K562 (cell line): ENCODE measurements at regions not wholly inside any gene's neighbourhood (a gene's known extent, or its start where the extent isn't known, plus 50 kb on each side); places are given as distances from the start of the nearest gene placed in this dataset.

Source experiments
- CAMTA2 ChIP-seq: fragments of 250-450 bp; sonication (Bioruptor Pico); conservative IDR thresholded peaks from 2 replicates; pipeline ENCODE4 v1.5.1; 2022
- FOXM1 ChIP-seq, 2 experiments: fragments of 450-650 bp in 1 of 2; sonication (generic) in 1 of 2; formaldehyde crosslinking in 1 of 2; IDR thresholded peaks; 2 replicates each; pipeline versions ENCODE4 v1.6.1 to v1.9.0; 2017 to 2022; ENCODE audit warnings: low read depth in 2 of 2, mild to moderate bottlenecking in 2 of 2, missing genetic modification reagents in 1 of 2, moderate library complexity in 1 of 2
- IRF2 ChIP-seq: sonication (generic); formaldehyde crosslinking; IDR thresholded peaks from 2 replicates; pipeline ENCODE4 v1.8.1; 2022; ENCODE audit warnings: mild to moderate bottlenecking, missing genetic modification reagents
- PTRF ChIP-seq: fragments of 450-650 bp; IDR thresholded peaks from 2 replicates; pipeline ENCODE4 v1.6.1; 2016; ENCODE audit warnings: mild to moderate bottlenecking, missing genetic modification characterization, missing compliant biosample characterization
- RAD21 ChIP-seq, 2 experiments: fragments of 250-450 bp in 1 of 2; fragments of 450-650 bp in 1 of 2; sonication (Bioruptor Pico) in 1 of 2; formaldehyde crosslinking in 1 of 2; IDR thresholded peaks in 1 of 2; conservative IDR thresholded peaks in 1 of 2; 2 replicates each; pipeline versions ENCODE4 v1.4.0 to v1.8.0; 2020 to 2022; ENCODE audit warnings: mild to moderate bottlenecking in 2 of 2, moderate library complexity in 1 of 2
- RBM17 ChIP-seq: fragments of 200-400 bp; formaldehyde crosslinking; IDR thresholded peaks from 2 replicates; pipeline ENCODE4 v1.6.1; 2017; ENCODE audit warnings: low read depth, mild to moderate bottlenecking, low read length, borderline replicate concordance
- RFX1 ChIP-seq: fragments of 450-650 bp; IDR thresholded peaks from 2 replicates; pipeline ENCODE4 v1.6.1; 2016; ENCODE audit warnings: mild to moderate bottlenecking, moderate library complexity
- SAFB ChIP-seq: fragments of 200-400 bp; formaldehyde crosslinking; IDR thresholded peaks from 2 replicates; pipeline ENCODE4 v1.6.1; 2017; ENCODE audit warnings: low read depth, low read length, borderline replicate concordance
- SOX6 ChIP-seq: fragments of 450-650 bp; IDR thresholded peaks from 2 replicates; pipeline ENCODE4 v1.6.1; 2014; ENCODE audit warnings: mild to moderate bottlenecking
- SREBF2 ChIP-seq: sonication (generic); formaldehyde crosslinking; IDR thresholded peaks from 2 replicates; pipeline ENCODE4 v1.4.0; 2020; ENCODE audit warnings: mild to moderate bottlenecking, missing genetic modification reagents
- SRF ChIP-seq, 2 experiments: fragments of 250-450, 450-650 bp in 1 of 2; sonication (Bioruptor Pico) in 1 of 2; sonication (generic) in 1 of 2; formaldehyde crosslinking; IDR thresholded peaks; 2 replicates each; pipeline versions ENCODE4 v1.5.0 to v1.5.1; 2020 to 2022; ENCODE audit warnings: mild to moderate bottlenecking in 1 of 2, missing genetic modification reagents in 1 of 2
- SRSF1 ChIP-seq: fragments of 200-400 bp; formaldehyde crosslinking; IDR thresholded peaks from 2 replicates; pipeline ENCODE4 v1.6.1; 2017; ENCODE audit warnings: mild to moderate bottlenecking, low read depth, low read length, moderate library complexity
- SRSF3 ChIP-seq: fragments of 200-400 bp; formaldehyde crosslinking; IDR thresholded peaks from 2 replicates; pipeline ENCODE4 v1.6.1; 2016; ENCODE audit warnings: mild to moderate bottlenecking, low read length, moderate library complexity; ENCODE audit not compliant: insufficient read depth
- ZC3H11A ChIP-seq: IDR thresholded peaks from 2 replicates; pipeline ENCODE4 v1.6.1; 2012; ENCODE audit warnings: low read depth, low read length, improper control_type of control experiment
- ZFX ChIP-seq: sonication (generic); formaldehyde crosslinking; IDR thresholded peaks from 2 replicates; pipeline ENCODE4 v1.8.0; 2022; ENCODE audit warnings: mild to moderate bottlenecking, missing genetic modification reagents, moderate library complexity
- ZNF124 ChIP-seq: sonication (generic); formaldehyde crosslinking; IDR thresholded peaks from 2 replicates; pipeline ENCODE4 v1.8.1; 2022; ENCODE audit warnings: missing genetic modification reagents
- ZNF253 ChIP-seq: fragments of 250-450 bp; sonication (Bioruptor Pico); conservative IDR thresholded peaks from 2 replicates; pipeline ENCODE4 v1.6.1; 2021; ENCODE audit warnings: mild to moderate bottlenecking
- TF ChIP-seq, protein P1 (sequence below), 2 experiments: fragments of 450-650 bp; formaldehyde crosslinking in 1 of 2; IDR thresholded peaks; 2 replicates each; pipeline versions ENCODE4 v1.4.0 to v1.6.1; 2014 to 2020; ENCODE audit warnings: mild to moderate bottlenecking in 2 of 2, borderline replicate concordance in 1 of 2, low read depth in 1 of 2
- TF ChIP-seq, protein P2 (sequence below): IDR thresholded peaks from 3 replicates; pipeline ENCODE4 v1.6.1; 2011; ENCODE audit warnings: borderline replicate concordance, mild to moderate bottlenecking; ENCODE audit not compliant: insufficient read length, insufficient read depth

DNA sequence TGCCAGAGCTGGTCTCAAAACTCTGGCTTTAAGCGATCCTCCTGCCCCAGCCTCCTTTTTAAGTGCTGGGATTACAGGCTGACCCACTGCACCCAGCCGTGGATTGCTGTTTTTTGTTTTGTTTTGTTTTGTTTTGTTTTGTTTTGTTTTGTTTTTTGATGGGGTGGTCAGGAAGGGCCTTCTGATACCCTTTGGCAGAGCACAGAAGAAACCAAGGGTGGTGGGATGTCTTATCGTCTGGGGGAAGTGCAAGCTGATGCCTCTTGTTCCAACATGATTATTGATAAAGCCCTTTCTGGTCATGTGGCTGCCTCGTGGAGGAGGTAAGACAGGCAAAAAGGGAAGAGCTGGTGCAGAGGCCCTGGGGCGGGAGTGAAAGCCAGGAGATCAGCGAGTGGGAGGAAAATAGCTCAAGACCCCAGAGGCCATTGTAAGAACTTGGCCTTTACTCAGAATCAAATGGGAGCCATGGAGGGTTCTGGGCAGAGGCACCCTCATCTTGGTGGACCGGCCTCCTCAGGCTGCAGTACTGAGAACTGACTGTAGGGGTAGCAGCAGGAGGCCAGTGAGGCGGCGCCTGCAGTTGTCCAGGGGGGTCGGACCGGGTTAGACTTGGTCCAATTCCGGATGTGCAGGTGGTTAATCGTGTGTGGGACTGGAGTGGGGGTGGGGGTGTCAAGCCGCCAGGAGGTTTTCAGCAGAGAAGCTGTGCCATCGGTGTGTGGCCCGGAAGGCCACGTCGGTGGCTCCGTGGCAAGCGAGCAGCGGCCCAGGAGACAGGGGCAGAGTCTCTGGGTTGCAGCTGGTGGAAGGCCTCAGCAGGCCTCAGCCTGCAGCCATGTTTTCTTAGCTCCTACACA lies 84.4 kb upstream of the GSE1 start (continued):
- TF ChIP-seq, protein P1, sequence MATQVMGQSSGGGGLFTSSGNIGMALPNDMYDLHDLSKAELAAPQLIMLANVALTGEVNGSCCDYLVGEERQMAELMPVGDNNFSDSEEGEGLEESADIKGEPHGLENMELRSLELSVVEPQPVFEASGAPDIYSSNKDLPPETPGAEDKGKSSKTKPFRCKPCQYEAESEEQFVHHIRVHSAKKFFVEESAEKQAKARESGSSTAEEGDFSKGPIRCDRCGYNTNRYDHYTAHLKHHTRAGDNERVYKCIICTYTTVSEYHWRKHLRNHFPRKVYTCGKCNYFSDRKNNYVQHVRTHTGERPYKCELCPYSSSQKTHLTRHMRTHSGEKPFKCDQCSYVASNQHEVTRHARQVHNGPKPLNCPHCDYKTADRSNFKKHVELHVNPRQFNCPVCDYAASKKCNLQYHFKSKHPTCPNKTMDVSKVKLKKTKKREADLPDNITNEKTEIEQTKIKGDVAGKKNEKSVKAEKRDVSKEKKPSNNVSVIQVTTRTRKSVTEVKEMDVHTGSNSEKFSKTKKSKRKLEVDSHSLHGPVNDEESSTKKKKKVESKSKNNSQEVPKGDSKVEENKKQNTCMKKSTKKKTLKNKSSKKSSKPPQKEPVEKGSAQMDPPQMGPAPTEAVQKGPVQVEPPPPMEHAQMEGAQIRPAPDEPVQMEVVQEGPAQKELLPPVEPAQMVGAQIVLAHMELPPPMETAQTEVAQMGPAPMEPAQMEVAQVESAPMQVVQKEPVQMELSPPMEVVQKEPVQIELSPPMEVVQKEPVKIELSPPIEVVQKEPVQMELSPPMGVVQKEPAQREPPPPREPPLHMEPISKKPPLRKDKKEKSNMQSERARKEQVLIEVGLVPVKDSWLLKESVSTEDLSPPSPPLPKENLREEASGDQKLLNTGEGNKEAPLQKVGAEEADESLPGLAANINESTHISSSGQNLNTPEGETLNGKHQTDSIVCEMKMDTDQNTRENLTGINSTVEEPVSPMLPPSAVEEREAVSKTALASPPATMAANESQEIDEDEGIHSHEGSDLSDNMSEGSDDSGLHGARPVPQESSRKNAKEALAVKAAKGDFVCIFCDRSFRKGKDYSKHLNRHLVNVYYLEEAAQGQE (IDR thresholded peaks at IDR 0.05; ENCODE audit: borderline replicate concordance), result peak; percentile 78
- TF ChIP-seq, protein P1 (CRISPR knock-in tag; IDR thresholded peaks at IDR 0.05; ENCODE audit: low read depth), result no peak
- no peak for TF ChIP-seq SREBF2 (CRISPR knock-in tag)
- TF ChIP-seq ZFX (CRISPR knock-in tag), result peak; percentile 83
- no peak for TF ChIP-seq ZC3H11A
- no peak for TF ChIP-seq RBM17
- TF ChIP-seq CAMTA2, result no peak
- no peak for TF ChIP-seq ZNF253 (CRISPR knock-in tag)
- TF ChIP-seq IRF2 (CRISPR knock-in tag), result no peak
- TF ChIP-seq SRF (CRISPR knock-in tag; IDR thresholded peaks at IDR 0.05), result peak in 1 of 2 experiments; percentile 95; a peak in 1 of 4 replicates
- no peak for TF ChIP-seq RFX1
- TF ChIP-seq ZNF124, result no peak
- TF ChIP-seq FOXM1 (IDR thresholded peaks at IDR 0.05; ENCODE audit: low read depth), result 0 out of 2 replicates have a peak, but pooled peaks have one; percentile 24
- no peak for TF ChIP-seq FOXM1 (CRISPR knock-in tag; IDR thresholded peaks at IDR 0.05; ENCODE audit: low read depth)
- peak; percentile 66 to 76 for TF ChIP-seq RAD21 (CRISPR knock-in tag; conservative IDR thresholded peaks at IDR 0.05 in 1 of 2, IDR thresholded peaks at IDR 0.05 in 1 of 2)
- no peak for TF ChIP-seq SOX6
- TF ChIP-seq SAFB, result no peak
- TF ChIP-seq SRSF1, result no peak
- no peak for TF ChIP-seq SRSF3
- TF ChIP-seq, protein P2, sequence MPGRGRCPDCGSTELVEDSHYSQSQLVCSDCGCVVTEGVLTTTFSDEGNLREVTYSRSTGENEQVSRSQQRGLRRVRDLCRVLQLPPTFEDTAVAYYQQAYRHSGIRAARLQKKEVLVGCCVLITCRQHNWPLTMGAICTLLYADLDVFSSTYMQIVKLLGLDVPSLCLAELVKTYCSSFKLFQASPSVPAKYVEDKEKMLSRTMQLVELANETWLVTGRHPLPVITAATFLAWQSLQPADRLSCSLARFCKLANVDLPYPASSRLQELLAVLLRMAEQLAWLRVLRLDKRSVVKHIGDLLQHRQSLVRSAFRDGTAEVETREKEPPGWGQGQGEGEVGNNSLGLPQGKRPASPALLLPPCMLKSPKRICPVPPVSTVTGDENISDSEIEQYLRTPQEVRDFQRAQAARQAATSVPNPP, result no peak
- no peak for TF ChIP-seq PTRF
